ENCODE measurements at regions not wholly inside any gene's neighbourhood (a gene's known extent, or its start where the extent isn't known, plus 50 kb on each side); places are given as distances from the start of the nearest gene placed in this dataset.

GRCh38 chrX:93591398-93591797, 82.0 kb downstream of the NAP1L3 start:
- TF ChIP-seq, protein P1, sequence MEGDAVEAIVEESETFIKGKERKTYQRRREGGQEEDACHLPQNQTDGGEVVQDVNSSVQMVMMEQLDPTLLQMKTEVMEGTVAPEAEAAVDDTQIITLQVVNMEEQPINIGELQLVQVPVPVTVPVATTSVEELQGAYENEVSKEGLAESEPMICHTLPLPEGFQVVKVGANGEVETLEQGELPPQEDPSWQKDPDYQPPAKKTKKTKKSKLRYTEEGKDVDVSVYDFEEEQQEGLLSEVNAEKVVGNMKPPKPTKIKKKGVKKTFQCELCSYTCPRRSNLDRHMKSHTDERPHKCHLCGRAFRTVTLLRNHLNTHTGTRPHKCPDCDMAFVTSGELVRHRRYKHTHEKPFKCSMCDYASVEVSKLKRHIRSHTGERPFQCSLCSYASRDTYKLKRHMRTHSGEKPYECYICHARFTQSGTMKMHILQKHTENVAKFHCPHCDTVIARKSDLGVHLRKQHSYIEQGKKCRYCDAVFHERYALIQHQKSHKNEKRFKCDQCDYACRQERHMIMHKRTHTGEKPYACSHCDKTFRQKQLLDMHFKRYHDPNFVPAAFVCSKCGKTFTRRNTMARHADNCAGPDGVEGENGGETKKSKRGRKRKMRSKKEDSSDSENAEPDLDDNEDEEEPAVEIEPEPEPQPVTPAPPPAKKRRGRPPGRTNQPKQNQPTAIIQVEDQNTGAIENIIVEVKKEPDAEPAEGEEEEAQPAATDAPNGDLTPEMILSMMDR (conservative IDR thresholded peaks at IDR 0.05; ENCODE audit: low read length) = no peak
- TF ChIP-seq EZH2phosphoT487 (IDR thresholded peaks at IDR 0.05; ENCODE audit: borderline replicate concordance, low read depth, low read length) = no peak

Measured in OCI-LY7 (cell line).